Astrocyte (in vitro differentiated cells and primary cell): ENCODE measurements at regions not wholly inside any gene's neighbourhood (a gene's known extent, or its start where the extent isn't known, plus 50 kb on each side); places are given as distances from the start of the nearest gene placed in this dataset.

Experiments
- DNase-seq: peaks from one replicate; pipeline ENCODE4 v3.0.0-alpha.2; 2010; ENCODE audit warnings: low read depth
- FAIRE-seq: peaks from 2 replicates; lab custom pipeline; 2011; peaks lifted over from hg19 to GRCh38; lab: Jason Lieb, UNC
- H2AFZ ChIP-seq: 2 replicates; pipeline ENCODE4 v1.6.0; 2012; ENCODE audit warnings: low read depth, low read length, inconsistent platforms
- H3K27ac ChIP-seq: 2 replicates; pipeline ENCODE4 v1.5.1; 2011; ENCODE audit warnings: low read depth, low read length, inconsistent platforms
- H3K27me3 ChIP-seq: 2 replicates; pipeline ENCODE4 v1.6.0; 2011; ENCODE audit warnings: low read length, inconsistent platforms; ENCODE audit not compliant: insufficient read depth
- H3K36me3 ChIP-seq: 2 replicates; pipeline ENCODE4 v1.5.1; 2011; ENCODE audit warnings: low read length, inconsistent platforms; ENCODE audit not compliant: insufficient read depth
- H3K4me1 ChIP-seq: 2 replicates; pipeline ENCODE4 v1.5.1; 2011; ENCODE audit warnings: low read length, inconsistent platforms; ENCODE audit not compliant: insufficient read depth
- H3K4me2 ChIP-seq: 2 replicates; pipeline ENCODE4 v1.6.0; 2012; ENCODE audit warnings: low read length, inconsistent platforms
- H3K4me3 ChIP-seq: 2 replicates; pipeline ENCODE4 v1.5.1; 2011; ENCODE audit warnings: low read depth, mild to moderate bottlenecking, low read length, inconsistent platforms; ENCODE audit not compliant: insufficient read depth
- H3K79me2 ChIP-seq: 2 replicates; pipeline ENCODE4 v1.6.0; 2012; ENCODE audit warnings: mild to moderate bottlenecking, low read length, inconsistent platforms; ENCODE audit not compliant: insufficient read depth
- H3K9ac ChIP-seq: 2 replicates; pipeline ENCODE4 v1.6.0; 2012; ENCODE audit warnings: mild to moderate bottlenecking, low read length, inconsistent platforms
- H3K9me3 ChIP-seq: 2 replicates; pipeline ENCODE4 v1.5.1; 2012; ENCODE audit warnings: low read depth, mild to moderate bottlenecking, low read length, inconsistent platforms; ENCODE audit not compliant: insufficient read depth
- H4K20me1 ChIP-seq: 2 replicates; pipeline ENCODE4 v1.6.0; 2012; ENCODE audit warnings: low read length, inconsistent platforms; ENCODE audit not compliant: insufficient read depth
- H3K27ac Mint-ChIP-seq: one replicate; pipeline ENCODE4 v1.8.0; 2021; ENCODE audit warnings: mild to moderate bottlenecking, mixed read lengths; ENCODE audit not compliant: unreplicated experiment
- H3K27me3 Mint-ChIP-seq: one replicate; pipeline ENCODE4 v1.8.0; 2021; ENCODE audit warnings: low read depth, mixed read lengths; ENCODE audit not compliant: unreplicated experiment
- H3K36me3 Mint-ChIP-seq: one replicate; pipeline ENCODE4 v1.8.0; 2021; ENCODE audit warnings: low read depth, mixed read lengths; ENCODE audit not compliant: unreplicated experiment
- H3K4me1 Mint-ChIP-seq: one replicate; pipeline ENCODE4 v1.8.0; 2021; ENCODE audit warnings: low read depth, mixed read lengths; ENCODE audit not compliant: unreplicated experiment
- H3K4me3 Mint-ChIP-seq: one replicate; pipeline ENCODE4 v1.8.0; 2021; ENCODE audit warnings: mild to moderate bottlenecking, moderate library complexity, mixed read lengths; ENCODE audit not compliant: unreplicated experiment
- H3K9me3 Mint-ChIP-seq: one replicate; pipeline ENCODE4 v1.8.0; 2021; ENCODE audit warnings: mild to moderate bottlenecking, mixed read lengths; ENCODE audit not compliant: unreplicated experiment
- EZH2 ChIP-seq: IDR thresholded peaks from 2 replicates; pipeline ENCODE4 v1.6.1; 2012; ENCODE audit warnings: mild to moderate bottlenecking, low read length, inconsistent platforms; ENCODE audit not compliant: insufficient read depth
- TF ChIP-seq, protein P1 (sequence below): IDR thresholded peaks from 2 replicates; pipeline ENCODE4 v1.5.1; 2011; ENCODE audit warnings: low read depth, mild to moderate bottlenecking, inconsistent platforms, low read length, moderate library complexity; ENCODE audit not compliant: insufficient read depth

DNA sequence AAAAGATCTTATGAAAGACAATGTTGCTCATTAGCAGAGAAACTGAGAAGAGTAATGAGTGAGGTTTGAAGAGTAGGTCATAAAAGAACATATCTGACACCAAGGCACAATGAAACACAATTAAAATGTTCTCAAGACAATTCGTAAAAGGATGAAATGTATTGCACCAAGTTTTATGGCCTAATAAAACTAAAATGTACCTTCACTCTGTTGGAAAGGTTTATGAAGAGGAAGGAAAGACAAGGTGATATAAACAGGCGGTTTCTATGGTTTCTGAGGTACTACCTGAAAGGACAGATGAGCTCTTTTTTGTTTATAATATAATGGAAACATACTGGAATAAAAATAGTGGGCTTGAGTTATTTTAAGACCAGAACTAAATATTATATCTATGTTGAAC is 821.3 kb downstream of the TAF11L14 start:
- H3K36me3 ChIP-seq = no peaks in the 10 kb centered on the region
- DNase-seq (no peak), FAIRE-seq (no peak)
- no peaks in the 10 kb centered on the region for H3K4me1 ChIP-seq
- H3K27ac Mint-ChIP-seq = no peak overlapping the region
- TF ChIP-seq EZH2 = no peak
- TF ChIP-seq, protein P1, sequence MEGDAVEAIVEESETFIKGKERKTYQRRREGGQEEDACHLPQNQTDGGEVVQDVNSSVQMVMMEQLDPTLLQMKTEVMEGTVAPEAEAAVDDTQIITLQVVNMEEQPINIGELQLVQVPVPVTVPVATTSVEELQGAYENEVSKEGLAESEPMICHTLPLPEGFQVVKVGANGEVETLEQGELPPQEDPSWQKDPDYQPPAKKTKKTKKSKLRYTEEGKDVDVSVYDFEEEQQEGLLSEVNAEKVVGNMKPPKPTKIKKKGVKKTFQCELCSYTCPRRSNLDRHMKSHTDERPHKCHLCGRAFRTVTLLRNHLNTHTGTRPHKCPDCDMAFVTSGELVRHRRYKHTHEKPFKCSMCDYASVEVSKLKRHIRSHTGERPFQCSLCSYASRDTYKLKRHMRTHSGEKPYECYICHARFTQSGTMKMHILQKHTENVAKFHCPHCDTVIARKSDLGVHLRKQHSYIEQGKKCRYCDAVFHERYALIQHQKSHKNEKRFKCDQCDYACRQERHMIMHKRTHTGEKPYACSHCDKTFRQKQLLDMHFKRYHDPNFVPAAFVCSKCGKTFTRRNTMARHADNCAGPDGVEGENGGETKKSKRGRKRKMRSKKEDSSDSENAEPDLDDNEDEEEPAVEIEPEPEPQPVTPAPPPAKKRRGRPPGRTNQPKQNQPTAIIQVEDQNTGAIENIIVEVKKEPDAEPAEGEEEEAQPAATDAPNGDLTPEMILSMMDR = no peak
- no peak overlapping the region for H3K4me2 ChIP-seq
- H3K79me2 ChIP-seq = no peaks in the 10 kb centered on the region
- no peaks in the 10 kb centered on the region for H3K27me3 Mint-ChIP-seq
- no peaks in the 10 kb centered on the region for H3K4me1 Mint-ChIP-seq
- peaks cover 2% of the 10 kb centered on the region for H3K9me3 Mint-ChIP-seq
- no peak overlapping the region for H3K9ac ChIP-seq
- H3K27me3 ChIP-seq = no peaks in the 10 kb centered on the region
- no peak overlapping the region for H3K4me3 Mint-ChIP-seq
- no peaks in the 10 kb centered on the region for H3K36me3 Mint-ChIP-seq
- H3K9me3 ChIP-seq = no peaks in the 10 kb centered on the region
- no peak overlapping the region for H3K4me3 ChIP-seq
- no peak overlapping the region for H2AFZ ChIP-seq
- no peaks in the 10 kb centered on the region for H4K20me1 ChIP-seq
- H3K27ac ChIP-seq = no peak overlapping the region

DNA sequence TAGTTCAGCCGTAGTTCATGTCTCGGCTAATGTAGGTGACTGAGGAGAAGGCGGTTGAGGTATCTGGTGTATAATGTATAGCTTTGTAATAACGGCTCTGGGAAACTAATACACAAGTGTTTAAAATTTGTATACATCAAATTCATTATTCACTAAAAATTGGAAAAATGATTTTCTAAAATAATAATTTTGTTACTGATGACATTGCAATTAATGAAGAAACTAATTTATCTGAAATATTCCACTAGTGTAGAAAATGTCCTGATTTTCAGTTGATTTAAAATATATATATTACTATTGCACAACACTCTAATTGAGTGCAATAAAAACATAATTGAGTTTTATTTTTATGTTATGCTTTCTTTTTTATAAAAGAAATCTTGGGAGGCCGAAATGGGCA is 823.0 kb downstream of the TAF11L14 start:
- no peak for DNase-seq
- H2AFZ ChIP-seq = no peak overlapping the region
- no peaks in the 10 kb centered on the region for H3K27me3 ChIP-seq
- H3K79me2 ChIP-seq = no peaks in the 10 kb centered on the region
- H3K27ac ChIP-seq = no peak overlapping the region
- H3K4me1 Mint-ChIP-seq = no peaks in the 10 kb centered on the region
- H3K9me3 ChIP-seq = no peaks in the 10 kb centered on the region
- no peak overlapping the region for H3K4me2 ChIP-seq
- TF ChIP-seq, protein P1 = no peak
- TF ChIP-seq EZH2 = no peak
- H3K4me3 Mint-ChIP-seq = no peak overlapping the region
- no peaks in the 10 kb centered on the region for H3K36me3 Mint-ChIP-seq
- no peaks in the 10 kb centered on the region for H3K4me1 ChIP-seq
- no peaks in the 10 kb centered on the region for H4K20me1 ChIP-seq
- peaks cover 2% of the 10 kb centered on the region for H3K9me3 Mint-ChIP-seq
- no peak overlapping the region for H3K9ac ChIP-seq
- H3K4me3 ChIP-seq = no peak overlapping the region
- no peak for FAIRE-seq
- no peaks in the 10 kb centered on the region for H3K36me3 ChIP-seq
- no peaks in the 10 kb centered on the region for H3K27me3 Mint-ChIP-seq
- H3K27ac Mint-ChIP-seq = no peak overlapping the region

DNA sequence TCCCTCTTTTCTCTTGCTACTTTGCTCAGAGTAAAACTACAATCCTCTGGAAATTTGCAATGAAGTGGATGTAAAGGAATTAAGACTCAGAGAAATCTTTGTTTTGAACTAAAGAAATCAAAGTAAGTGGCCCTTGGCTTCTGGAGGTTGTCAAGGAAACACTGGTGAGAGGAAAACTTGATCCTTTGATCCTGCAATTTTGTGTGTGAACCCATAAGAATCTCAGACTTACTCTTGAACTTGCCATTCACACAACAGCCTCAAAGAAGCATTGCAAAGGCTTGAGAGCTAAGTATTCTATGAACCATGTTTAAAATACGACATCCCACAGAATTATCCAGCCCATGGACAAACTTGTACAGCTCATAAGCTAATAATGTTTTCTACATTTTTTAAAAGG is 827.5 kb downstream of the TAF11L14 start:
- no peak overlapping the region for H3K4me3 Mint-ChIP-seq
- no peaks in the 10 kb centered on the region for H3K36me3 Mint-ChIP-seq
- Histone ChIP-seq H3K27ac (no peak overlapping the region), H3K9ac (no peak overlapping the region), H3K4me3 (no peak overlapping the region), H3K4me1 (no peaks in the 10 kb centered on the region), H3K9me3 (no peaks in the 10 kb centered on the region), H3K79me2 (no peaks in the 10 kb centered on the region), H4K20me1 (no peaks in the 10 kb centered on the region), H2AFZ (no peak overlapping the region), H3K36me3 (no peaks in the 10 kb centered on the region), H3K4me2 (no peak overlapping the region), H3K27me3 (no peaks in the 10 kb centered on the region)
- H3K27me3 Mint-ChIP-seq = no peaks in the 10 kb centered on the region
- H3K9me3 Mint-ChIP-seq = peaks cover 2% of the 10 kb centered on the region
- H3K4me1 Mint-ChIP-seq = no peaks in the 10 kb centered on the region
- FAIRE-seq (no peak), DNase-seq (no peak)
- no peak overlapping the region for H3K27ac Mint-ChIP-seq
- TF ChIP-seq, protein P1 = no peak
- TF ChIP-seq EZH2 = no peak
